Right ventricle myocardium superior (tissue), 1 donor: ENCODE measurements at regions not wholly inside any gene's neighbourhood (a gene's known extent, or its start where the extent isn't known, plus 50 kb on each side); places are given as distances from the start of the nearest gene placed in this dataset.

Experiments used
- ATAC-seq: fragments of 200-7000 bp; cut with Tn5 transposase; one replicate; pipeline ENCODE4 v1.9.1; 2020; ENCODE audit warnings: mild to moderate bottlenecking; ENCODE audit not compliant: poor library complexity
- DNase-seq: peaks from one replicate; pipeline ENCODE4 v3.0.0-alpha.2; 2020
- intact Hi-C: fragments of 100-400 bp; cut with DNase I; formaldehyde crosslinking; loops from one replicate; pipeline ENCODE4 v1.11.2; 2022
- donor health status: DM: no; HTN: yes; CAD: no; lungs with severe emphysema.

DNA sequence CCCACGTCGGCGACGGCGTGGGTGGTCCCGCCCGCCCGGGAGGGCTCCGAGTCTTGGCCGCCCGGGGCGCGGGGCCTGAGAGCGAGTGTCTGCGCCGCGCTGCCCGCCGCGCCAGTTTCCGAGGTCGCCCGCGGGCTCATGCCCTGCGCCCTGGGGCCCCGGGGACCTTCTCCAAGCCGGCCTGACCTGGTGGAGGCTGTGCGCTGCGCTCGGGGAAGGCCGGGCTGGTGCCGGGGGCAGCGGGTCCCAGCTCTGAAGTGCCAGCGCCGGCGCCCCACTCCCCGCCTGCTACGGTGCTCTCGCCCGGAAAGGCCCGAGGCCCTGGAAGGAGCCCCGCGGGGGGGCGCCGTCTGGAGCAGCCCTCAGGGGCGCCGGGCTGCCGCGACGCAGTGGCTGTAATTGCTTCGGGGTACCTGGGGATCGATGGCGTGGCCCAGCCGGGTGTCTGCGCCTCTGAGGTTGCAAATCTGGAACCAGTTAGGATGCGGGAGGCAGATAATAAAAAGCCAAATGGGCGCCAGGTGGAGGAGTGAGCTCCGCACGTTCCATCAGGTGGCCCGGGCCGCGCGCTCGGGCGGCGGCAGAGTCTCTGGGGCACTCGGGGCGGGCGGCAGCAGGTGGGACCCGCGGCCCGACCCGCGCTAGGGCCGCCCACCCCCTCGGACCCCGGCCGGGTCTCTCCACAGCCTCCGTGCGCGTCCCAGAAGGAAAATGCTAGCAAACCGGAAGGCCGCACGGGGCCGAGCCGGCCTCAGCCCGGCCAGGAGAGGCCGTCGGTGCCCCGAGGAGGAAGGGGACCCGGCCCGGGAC, 102.3 kb upstream of the DIO3 start:
- intact Hi-C loops = no loop called here
- no peak for DNase-seq
- peak; percentile 25 for ATAC-seq

DNA sequence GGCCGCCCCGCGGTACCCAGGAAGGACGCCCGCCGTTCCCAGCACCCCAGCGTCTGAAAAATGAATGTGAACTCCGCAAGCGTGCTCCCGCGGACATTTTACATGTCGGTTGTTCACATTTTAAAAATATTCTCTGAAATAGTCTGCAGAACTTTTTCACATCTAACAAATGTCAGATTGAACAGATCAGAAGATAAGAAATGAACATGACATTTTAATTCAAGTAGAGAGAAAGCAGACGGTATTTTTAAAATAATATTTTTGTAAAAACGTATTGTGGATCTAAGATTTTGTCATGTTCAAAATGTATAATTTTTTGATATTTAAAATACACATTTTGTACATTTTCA, 101.8 kb upstream of the DIO3 start:
- intact Hi-C loops = no loop called here
- ATAC-seq (no peak), DNase-seq (no peak)

DNA sequence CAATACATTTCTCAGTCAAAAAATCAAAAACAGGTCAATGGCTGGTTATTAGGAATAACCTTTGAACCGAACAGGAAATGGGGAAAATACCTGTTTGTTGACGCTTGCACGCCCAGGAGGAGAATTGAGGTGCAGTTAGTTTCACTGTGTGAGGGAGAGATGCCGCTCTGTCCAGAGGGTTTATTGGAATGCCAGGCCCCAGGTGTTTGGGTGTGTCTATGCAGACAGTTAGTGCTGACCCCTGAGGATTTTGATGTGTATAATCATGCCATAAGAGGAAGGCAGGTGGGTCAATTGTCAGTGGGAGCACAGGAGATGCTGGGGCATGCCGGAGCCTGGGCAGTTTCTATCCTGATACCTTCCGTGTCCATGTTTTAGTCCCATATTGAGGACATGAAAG, 100.8 kb upstream of the DIO3 start:
- ATAC-seq (no peak), DNase-seq (no peak)
- intact Hi-C loops = no loop called here

DNA sequence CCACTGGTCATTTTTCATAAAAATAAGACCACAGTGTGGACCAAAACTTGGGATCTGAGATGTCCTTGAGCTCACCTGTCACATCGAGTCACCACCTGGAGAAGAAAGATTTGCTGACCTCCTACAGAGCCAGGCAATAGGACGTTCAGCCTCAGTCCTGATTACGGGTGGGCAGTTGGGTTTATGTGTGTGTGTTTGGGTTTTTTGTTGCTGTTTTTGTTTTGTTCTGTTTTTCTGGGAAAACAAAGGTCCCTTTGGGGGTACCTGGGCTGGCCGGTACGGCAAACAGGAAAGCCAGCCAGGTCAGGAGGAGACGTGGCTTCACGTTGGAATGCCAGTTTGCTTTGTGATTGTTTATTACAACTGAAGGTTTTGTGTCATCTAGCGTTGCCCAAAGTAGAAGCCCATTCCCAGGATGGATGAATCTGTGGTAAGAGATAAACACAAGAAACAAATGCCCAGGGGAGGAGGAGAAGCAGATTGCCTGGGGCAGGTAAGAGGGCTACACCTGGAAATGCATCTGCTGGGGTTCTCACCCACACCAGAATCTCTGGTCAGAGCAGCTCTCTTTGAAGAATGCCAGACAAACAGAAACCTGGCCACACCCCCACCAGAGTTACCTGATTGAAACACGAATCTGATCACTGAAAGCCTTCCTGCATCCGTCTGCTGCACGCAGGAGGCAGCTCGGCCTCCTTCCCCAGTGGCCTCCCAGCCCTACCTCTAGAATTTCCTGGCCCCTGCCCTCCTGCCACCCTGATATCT, 100.1 kb upstream of the DIO3 start:
- ATAC-seq (no peak), DNase-seq (no peak)

DNA sequence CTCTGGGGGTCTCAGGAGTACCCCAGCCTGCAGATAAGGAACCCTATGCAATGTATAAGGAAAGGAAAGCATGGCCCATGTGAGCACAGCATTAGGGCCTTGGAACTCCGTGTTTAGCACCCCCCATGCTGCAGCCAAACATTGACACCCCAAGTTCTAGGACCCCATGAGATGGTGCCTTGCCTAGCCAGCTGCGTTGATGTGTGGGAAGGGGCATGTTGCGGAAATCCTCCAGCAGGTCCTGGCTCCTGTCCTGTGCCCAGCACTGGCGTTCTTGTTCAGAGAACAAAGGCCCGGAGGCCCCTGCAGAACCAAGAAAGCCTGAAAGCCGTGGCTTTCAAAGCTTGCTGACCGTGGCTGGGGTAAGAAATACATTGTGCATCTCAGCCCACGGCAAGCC, 99.4 kb upstream of the DIO3 start:
- no peak for DNase-seq
- intact Hi-C loops = no loop called here
- no peak for ATAC-seq

More for the DNA sequence above, 100.1 kb upstream of the DIO3 start:
- intact Hi-C loops = no loop called here

DNA sequence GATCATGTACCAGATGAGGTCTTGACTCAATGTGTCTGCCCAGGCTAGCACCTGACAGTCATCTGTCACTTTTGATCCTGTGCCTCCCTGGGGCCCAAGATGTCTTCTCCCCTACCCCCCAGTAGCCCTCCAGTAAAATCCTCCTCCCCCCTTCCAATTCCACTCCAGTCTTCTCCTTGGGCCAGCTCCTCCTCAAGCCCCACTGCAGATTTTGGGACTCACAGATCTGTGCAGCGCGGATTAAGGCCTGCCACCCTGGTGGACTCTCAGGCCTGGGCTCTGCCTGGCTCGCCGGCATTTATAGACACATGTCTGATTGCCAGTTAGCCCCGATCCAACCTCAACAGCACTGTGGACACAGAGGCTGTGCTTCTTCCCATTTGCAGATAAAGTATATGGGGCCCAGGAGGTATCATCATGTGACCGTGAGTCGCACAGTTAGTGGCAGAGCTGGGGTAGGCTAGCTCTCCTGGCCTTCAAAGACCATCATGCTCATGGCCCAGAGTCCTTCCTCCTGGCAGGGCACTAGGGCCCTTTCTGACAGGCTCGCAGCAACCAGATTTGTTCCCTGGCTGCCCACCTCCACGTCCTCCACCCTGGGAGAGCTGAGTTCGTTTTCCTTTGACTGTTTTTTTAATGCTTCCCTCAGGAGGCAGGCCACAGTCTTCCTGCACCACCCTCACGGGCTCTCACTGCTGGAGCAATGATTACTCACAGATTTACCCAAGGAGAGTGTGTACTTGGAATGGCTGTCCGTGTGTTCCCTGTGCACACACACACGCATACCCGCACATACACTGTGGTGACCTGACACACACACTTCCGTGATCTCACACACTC, 98.3 kb upstream of the DIO3 start:
- DNase-seq (no peak), ATAC-seq (no peak)
- intact Hi-C loops = no loop called here

DNA sequence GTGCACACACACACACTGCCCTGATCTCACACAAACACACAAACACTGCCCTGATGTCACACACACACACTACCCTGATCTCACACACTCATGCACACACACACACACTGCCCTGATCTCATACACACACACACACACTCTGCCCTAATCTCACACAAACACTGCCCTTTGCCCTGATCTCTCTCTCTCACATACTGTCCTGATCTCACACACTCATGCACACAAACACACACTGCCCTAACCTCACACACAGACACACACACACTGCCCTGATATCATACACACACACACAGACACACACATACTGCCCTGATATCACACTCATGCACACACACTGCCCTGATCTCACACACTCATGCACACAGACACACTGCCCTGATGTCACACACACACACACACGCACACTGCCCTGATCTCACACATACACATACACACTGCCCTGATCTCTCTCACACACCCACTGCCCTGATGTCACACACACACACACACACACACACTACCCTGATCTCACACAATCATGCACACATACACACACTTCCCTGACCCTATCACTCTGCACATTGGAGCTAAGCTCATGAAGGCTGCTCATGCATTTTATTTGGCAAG, 97.6 kb upstream of the DIO3 start:
- intact Hi-C loops = no loop called here
- ATAC-seq (no peak), DNase-seq (no peak)

DNA sequence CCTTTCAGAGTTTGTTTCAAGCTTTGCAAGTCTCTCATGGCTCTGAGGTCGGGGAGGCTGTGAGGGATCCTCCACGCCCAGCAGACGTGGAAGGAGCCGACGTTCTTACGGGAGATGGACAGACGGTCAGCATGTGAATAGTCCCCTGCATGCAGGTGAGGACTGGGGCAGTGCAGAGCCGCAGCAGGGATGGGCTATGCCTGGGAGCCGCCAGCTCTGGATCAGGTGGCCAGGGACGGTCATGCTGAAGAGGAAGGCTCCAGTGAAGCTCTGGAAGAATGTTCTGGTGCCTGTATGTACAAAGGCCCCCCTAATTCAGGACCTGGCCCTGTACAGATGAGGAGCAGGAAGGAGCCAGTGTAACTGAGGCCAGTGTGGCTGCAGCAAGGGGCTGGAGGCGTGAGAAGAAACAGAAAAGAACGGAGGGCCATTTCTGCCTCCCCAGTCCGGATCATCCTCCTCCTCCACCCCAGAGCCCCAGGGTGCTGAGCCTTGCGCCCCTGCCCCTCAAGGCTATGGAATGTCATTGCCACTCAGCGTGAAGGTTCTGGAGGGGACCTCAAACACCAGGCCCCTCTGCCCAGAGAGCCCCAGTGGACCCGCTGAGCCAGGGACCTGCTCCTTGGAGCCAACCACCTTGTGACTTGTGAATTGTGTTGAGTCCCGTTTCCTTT, 96.8 kb upstream of the DIO3 start:
- intact Hi-C loops = no loop called here
- ATAC-seq (no peak), DNase-seq (no peak)

DNA sequence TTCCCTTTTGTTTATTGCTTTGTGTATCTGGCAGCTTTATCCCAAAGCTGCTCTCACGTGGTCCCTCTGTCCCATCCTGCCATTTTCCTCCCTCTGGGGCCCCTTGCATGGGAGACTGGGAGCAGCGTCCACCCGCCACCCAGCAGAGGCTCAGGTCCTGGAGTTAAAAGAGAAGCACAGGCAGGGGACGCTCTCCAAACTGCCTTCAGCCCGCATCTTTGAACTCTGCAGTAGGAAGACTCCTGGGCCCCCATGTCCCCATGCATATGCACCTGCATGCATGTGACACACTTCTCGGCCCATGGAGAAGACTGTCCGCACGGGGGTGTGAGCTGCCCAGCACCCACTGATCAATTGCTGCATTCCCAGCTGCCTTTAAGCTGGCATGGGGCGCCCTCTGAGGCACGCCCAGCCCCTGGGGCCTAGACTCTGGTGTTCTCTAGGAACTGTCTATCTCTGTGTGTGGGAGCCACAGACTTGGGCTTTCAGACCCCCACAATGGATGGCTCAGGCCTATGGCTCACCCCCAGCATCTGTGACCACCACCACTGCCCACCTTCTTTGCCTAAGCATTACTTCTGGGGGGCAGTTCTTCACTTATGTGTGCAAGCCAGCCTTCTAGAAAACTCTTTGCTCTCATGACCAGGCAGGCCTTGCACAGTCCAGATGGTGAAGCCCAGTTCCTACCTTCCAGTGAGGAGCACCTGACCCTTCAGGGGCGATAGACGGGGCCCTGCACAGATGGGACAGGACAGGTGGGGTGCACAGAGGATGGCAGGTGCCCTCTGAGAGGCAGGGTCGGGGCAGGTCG, 96.1 kb upstream of the DIO3 start:
- ATAC-seq = no peak
- intact Hi-C loops = no loop called here
- DNase-seq = no peak

DNA sequence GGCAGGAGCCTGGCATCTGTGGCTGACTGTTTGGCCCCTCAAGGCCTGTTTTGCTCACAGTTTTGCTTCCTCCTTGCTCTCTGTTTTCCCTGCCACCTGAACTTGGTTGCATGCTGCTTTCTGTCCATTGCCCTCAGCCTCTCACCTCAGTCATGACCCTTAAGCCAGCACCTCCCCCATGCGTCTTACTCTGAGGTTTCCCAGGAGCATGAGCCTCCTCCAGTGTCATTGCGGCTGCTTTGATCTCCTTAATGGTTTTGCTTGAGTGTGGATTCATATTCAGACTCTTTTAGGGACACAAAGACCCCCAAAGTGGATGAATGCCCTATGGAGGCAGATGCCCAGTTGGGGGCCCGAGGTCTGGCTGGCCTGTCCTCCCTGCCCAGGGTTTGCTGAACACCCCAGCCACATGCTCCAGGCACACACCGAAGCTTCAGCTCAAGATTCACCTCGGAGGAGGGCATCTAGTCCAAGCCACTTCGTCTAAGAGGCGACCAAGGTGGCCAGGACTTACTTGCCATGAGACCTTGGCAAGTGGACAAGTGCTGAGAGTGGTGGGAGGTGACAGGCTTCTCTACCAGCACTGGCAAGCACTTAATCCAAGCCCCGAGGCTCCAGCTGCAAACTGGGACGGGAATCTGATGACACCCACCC, 95.4 kb upstream of the DIO3 start:
- intact Hi-C loops = no loop called here
- no peak for DNase-seq
- ATAC-seq = no peak

DNA sequence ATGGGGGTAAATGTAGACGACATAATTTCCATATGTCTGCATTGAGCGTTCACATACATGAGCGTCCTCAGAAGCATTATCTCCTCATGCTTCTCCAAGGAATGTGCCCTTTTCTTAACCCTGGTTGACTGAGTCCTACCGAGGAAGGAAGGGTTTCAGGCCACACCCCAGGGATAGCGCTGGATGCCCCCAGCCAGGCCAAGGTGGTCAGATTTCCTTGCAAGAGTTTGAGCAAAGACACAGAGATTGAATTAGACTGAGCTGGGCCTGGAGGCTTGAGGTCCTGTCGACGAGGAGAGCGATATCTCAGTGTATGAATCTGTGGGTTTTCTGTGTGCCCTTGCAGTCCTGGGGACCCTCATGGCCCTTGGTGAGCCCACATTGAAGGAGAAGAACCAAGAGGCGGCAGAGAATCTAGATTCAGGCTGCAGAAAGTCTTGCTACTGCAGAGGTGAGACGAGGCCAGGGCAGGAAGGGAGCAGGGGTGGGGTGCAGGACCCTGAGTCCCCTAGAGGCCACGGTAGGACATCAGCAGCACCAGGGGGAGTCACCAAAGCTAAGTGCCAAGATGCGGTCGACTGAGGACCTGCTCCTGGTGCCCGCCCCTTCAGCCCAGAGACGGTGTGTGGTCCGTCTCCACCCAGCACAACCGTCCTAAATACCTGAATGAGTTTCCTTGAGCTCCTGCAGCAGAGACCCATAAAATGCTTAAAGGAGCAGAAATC, 94.7 kb upstream of the DIO3 start:
- intact Hi-C loops = no loop called here
- DNase-seq (no peak), ATAC-seq (no peak)

DNA sequence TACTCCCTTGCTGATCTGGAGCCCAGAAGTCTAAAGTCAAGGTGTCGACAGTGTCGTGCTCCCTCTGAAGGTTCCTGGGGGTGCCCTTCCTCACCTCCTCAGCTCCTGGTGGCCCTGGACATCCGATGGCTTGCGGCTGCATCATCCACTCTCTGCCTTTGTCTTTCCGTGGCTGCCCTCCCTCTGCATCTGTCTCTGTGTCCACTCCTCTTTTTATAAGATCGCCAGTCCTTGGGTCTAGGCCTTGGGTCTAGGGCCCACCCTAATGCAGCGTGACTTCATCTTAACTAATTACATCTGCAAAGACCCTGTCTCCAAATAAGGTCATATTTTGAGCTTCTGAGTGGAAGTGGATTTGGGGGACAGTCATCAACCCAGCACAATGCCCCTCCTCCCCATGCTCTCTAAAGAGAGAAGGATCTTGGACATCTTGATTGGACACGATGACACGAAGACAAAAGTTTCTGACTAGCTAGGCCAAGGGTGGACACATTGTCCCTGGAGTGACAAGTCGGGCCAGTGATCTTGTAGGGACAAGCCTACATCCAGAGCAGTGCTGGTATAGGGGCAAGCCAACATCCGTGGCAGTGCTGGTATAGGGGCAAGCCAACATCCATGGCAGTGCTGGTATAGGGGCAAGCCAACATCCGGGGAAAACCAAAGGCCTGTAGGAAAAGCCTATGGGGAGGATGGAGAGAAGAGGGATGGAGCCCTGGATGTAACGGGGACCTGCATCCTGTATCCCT, 93.9 kb upstream of the DIO3 start:
- no peak for DNase-seq
- intact Hi-C loops = no loop called here
- no peak for ATAC-seq

DNA sequence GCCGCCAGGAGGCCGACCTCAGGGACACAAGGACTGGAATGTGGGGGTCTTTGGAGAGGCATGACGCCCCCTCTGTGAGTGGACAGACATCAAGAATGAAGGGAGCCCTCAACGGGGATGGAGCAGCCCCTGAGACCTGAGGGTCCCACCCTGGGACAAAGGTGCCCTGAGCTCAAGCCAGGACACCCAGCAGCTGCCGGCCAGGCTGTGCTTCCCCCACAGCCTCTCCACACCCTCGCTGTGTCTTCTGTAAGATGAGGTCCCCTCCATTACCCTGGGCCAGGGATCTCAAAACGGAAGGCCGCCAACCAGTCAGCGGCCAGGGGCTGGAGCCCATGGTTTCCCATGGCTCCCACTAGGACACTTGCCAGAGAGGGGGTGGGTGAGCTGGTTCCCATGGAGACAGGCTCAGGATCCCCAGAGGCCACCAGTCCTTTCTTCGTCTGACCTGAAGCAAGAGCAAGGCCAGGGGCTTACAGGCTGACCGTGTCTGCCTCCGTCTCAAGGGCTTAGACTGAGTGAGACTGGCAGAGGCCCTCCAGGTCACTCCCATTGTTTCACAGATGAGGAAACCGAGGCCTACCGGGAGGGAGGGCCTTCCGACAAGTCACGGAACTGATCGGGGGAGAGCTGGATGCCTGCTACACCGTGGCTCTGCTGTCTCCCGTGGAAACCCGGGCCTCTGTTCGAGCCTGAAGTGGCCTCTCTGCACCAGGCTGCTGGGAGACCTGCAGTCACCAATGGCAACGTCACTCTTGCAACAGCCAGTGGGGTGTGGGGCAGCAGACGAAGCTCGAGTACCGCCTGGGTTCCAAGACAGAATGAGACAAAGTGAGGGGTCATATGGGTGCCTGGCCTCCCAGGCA, 91.7 kb upstream of the DIO3 start:
- intact Hi-C loops = no loop called here
- no peak for DNase-seq
- ATAC-seq = no peak

DNA sequence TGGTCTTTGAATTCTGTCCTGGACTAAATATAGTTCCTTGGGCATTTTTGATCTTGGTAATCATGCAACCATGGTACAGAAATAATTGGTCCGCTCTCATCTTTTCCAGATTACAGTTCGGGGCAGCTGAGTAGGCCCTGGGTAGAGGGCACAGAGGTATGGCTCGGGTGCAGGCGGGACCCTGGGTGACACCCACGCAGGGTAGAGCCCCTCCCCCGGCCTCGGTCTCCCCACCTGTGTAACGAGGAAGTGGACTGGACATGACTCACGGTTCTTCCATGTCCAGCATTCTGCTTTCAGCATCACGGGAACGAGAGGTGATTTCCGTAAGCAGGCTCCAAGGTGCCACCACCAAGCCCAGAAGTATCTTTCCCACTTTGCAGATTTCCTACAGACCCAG, 91.0 kb upstream of the DIO3 start:
- ATAC-seq (no peak), DNase-seq (no peak)
- intact Hi-C loops = no loop called here
